OCI-LY7 (cell line): ENCODE measurements at regions not wholly inside any gene's neighbourhood (a gene's known extent, or its start where the extent isn't known, plus 50 kb on each side); places are given as distances from the start of the nearest gene placed in this dataset.

Experiments
- EZH2phosphoT487 ChIP-seq: fragments of 200-600 bp; sonication (generic); IDR thresholded peaks from 2 replicates; pipeline ENCODE4 v1.6.1; 2018; ENCODE audit warnings: low read depth, borderline replicate concordance, mild to moderate bottlenecking, mixed run types, antibody characterized with exemption, low read length, moderate library complexity, mixed read lengths
- TF ChIP-seq, protein P1 (sequence below): fragments of 200-600 bp; sonication (generic); conservative IDR thresholded peaks from 2 replicates; pipeline ENCODE4 v1.5.1; 2014; ENCODE audit warnings: mild to moderate bottlenecking, antibody characterized with exemption, low read length, moderate library complexity, mixed read lengths

DNA sequence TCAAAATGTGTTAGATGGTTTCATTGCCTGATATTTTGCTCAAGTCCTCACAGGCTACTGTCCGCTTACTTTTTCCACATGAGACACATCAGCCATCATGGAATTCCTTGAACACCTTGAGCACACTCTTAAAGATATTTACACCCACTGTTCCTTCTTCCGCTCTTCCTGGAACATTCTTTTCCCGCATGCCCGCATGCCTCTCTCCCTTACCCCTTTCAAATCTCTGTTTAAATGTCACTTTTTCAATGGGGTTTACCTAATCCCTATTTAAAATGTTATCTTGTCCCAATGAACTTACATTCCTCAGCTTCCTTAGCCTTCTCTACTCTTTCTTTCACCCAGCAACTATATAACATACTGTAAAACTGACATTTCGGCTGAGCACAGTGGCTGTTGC lies 503.3 kb upstream of the PTCHD4 start:
- TF ChIP-seq, protein P1, sequence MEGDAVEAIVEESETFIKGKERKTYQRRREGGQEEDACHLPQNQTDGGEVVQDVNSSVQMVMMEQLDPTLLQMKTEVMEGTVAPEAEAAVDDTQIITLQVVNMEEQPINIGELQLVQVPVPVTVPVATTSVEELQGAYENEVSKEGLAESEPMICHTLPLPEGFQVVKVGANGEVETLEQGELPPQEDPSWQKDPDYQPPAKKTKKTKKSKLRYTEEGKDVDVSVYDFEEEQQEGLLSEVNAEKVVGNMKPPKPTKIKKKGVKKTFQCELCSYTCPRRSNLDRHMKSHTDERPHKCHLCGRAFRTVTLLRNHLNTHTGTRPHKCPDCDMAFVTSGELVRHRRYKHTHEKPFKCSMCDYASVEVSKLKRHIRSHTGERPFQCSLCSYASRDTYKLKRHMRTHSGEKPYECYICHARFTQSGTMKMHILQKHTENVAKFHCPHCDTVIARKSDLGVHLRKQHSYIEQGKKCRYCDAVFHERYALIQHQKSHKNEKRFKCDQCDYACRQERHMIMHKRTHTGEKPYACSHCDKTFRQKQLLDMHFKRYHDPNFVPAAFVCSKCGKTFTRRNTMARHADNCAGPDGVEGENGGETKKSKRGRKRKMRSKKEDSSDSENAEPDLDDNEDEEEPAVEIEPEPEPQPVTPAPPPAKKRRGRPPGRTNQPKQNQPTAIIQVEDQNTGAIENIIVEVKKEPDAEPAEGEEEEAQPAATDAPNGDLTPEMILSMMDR: no peak
- TF ChIP-seq EZH2phosphoT487: no peak
